ENCODE measurements at regions not wholly inside any gene's neighbourhood (a gene's known extent, or its start where the extent isn't known, plus 50 kb on each side); places are given as distances from the start of the nearest gene placed in this dataset.

- TF ChIP-seq TCF7L2 (IDR thresholded peaks at IDR 0.05; ENCODE audit: borderline replicate concordance, extremely low read depth, insufficient read depth, insufficient read length) (no peak), CTCF (IDR thresholded peaks at IDR 0.05 in 2 of 3, conservative IDR thresholded peaks at IDR 0.05 in 1 of 3; ENCODE audit: borderline replicate concordance in 1 of 3, insufficient read depth in 1 of 3, low read depth in 2 of 3, low read length in 2 of 3) (0 out of 6 replicates have a peak, but pooled peaks of 2 of the 3 experiments have one; percentile 9 to 17), EZH2phosphoT487 (IDR thresholded peaks at IDR 0.05; ENCODE audit: borderline replicate concordance) (no peak), POLR2AphosphoS5 (IDR thresholded peaks at IDR 0.05; ENCODE audit: low read depth, low read length) (no peak), POLR2A (IDR thresholded peaks at IDR 0.05; ENCODE audit: borderline replicate concordance, extremely low read depth, insufficient read depth, insufficient read length) (no peak), SP1 (IDR thresholded peaks at IDR 0.05; ENCODE audit: low read depth) (no peak), JUND (IDR thresholded peaks at IDR 0.05) (no peak), ZNF274 (IDR thresholded peaks at IDR 0.05; ENCODE audit: low read depth, low read length) (no peak), EZH2 (IDR thresholded peaks at IDR 0.05) (no peak), MAX (IDR thresholded peaks at IDR 0.05) (no peak), EGR1 (IDR thresholded peaks at IDR 0.05; ENCODE audit: low read depth) (no peak)
- TF ChIP-seq, protein P1, sequence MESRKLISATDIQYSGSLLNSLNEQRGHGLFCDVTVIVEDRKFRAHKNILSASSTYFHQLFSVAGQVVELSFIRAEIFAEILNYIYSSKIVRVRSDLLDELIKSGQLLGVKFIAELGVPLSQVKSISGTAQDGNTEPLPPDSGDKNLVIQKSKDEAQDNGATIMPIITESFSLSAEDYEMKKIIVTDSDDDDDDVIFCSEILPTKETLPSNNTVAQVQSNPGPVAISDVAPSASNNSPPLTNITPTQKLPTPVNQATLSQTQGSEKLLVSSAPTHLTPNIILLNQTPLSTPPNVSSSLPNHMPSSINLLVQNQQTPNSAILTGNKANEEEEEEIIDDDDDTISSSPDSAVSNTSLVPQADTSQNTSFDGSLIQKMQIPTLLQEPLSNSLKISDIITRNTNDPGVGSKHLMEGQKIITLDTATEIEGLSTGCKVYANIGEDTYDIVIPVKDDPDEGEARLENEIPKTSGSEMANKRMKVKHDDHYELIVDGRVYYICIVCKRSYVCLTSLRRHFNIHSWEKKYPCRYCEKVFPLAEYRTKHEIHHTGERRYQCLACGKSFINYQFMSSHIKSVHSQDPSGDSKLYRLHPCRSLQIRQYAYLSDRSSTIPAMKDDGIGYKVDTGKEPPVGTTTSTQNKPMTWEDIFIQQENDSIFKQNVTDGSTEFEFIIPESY (IDR thresholded peaks at IDR 0.05; ENCODE audit: extremely low read depth, insufficient replicate concordance, low read length), result no peak
- TF ChIP-seq, protein P2, sequence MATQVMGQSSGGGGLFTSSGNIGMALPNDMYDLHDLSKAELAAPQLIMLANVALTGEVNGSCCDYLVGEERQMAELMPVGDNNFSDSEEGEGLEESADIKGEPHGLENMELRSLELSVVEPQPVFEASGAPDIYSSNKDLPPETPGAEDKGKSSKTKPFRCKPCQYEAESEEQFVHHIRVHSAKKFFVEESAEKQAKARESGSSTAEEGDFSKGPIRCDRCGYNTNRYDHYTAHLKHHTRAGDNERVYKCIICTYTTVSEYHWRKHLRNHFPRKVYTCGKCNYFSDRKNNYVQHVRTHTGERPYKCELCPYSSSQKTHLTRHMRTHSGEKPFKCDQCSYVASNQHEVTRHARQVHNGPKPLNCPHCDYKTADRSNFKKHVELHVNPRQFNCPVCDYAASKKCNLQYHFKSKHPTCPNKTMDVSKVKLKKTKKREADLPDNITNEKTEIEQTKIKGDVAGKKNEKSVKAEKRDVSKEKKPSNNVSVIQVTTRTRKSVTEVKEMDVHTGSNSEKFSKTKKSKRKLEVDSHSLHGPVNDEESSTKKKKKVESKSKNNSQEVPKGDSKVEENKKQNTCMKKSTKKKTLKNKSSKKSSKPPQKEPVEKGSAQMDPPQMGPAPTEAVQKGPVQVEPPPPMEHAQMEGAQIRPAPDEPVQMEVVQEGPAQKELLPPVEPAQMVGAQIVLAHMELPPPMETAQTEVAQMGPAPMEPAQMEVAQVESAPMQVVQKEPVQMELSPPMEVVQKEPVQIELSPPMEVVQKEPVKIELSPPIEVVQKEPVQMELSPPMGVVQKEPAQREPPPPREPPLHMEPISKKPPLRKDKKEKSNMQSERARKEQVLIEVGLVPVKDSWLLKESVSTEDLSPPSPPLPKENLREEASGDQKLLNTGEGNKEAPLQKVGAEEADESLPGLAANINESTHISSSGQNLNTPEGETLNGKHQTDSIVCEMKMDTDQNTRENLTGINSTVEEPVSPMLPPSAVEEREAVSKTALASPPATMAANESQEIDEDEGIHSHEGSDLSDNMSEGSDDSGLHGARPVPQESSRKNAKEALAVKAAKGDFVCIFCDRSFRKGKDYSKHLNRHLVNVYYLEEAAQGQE (IDR thresholded peaks at IDR 0.05; ENCODE audit: low read depth), result no peak
Observed at GRCh38 chr9:82903503-82903902, 159.4 kb downstream of the RASEF start.
